SK-N-SH treated with all-trans-retinoic acid at 6 μM for 48 hours (cell line): ENCODE measurements at regions not wholly inside any gene's neighbourhood (a gene's known extent, or its start where the extent isn't known, plus 50 kb on each side); places are given as distances from the start of the nearest gene placed in this dataset.

Experiments
- ATAC-seq: fragments of 200-7000 bp; cut with Tn5 transposase; 3 replicates; pipeline ENCODE4 v1.9.1; 2020; ENCODE audit warnings: mild to moderate bottlenecking, moderate library complexity
- ARNTL ChIP-seq: fragments of 450-650 bp; formaldehyde crosslinking; IDR thresholded peaks from 2 replicates; pipeline ENCODE4 v1.5.0; 2020; ENCODE audit warnings: low read depth, mild to moderate bottlenecking, moderate library complexity, borderline replicate concordance
- BACH2 ChIP-seq: fragments of 250-450 bp; sonication (Bioruptor Pico); IDR thresholded peaks from 2 replicates; pipeline ENCODE4 v1.9.0; 2021; ENCODE audit warnings: mild to moderate bottlenecking, borderline replicate concordance
- CREB5 ChIP-seq: fragments of 250-450 bp; sonication (Bioruptor Pico); IDR thresholded peaks from 2 replicates; pipeline ENCODE4 v1.5.1; 2020; ENCODE audit warnings: low read depth, mild to moderate bottlenecking, moderate library complexity
- CSRNP3 ChIP-seq: fragments of 250-450 bp; sonication (Bioruptor Pico); IDR thresholded peaks from 2 replicates; pipeline ENCODE4 v1.5.1; 2021; ENCODE audit warnings: mild to moderate bottlenecking, moderate library complexity
- GLIS3 ChIP-seq: fragments of 250-450 bp; sonication (Bioruptor Pico); IDR thresholded peaks from 2 replicates; pipeline ENCODE4 v1.5.0; 2020; ENCODE audit warnings: mild to moderate bottlenecking, moderate library complexity
- POU6F1 ChIP-seq: fragments of 250-450 bp; sonication (Bioruptor Pico); IDR thresholded peaks from 2 replicates; pipeline ENCODE4 v1.8.0; 2021; ENCODE audit warnings: low read depth, mild to moderate bottlenecking, moderate library complexity, borderline replicate concordance
- PPARA ChIP-seq: fragments of 250-450 bp; sonication (Bioruptor Pico); IDR thresholded peaks from 2 replicates; pipeline ENCODE4 v1.5.0; 2020; ENCODE audit warnings: mild to moderate bottlenecking, borderline replicate concordance
- SNAI2 ChIP-seq: fragments of 250-450 bp; sonication (Bioruptor Pico); IDR thresholded peaks from 2 replicates; pipeline ENCODE4 v1.5.0; 2020; ENCODE audit warnings: mild to moderate bottlenecking, moderate library complexity
- TCF4 ChIP-seq: fragments of 250-450 bp; sonication (Bioruptor Pico); IDR thresholded peaks from 2 replicates; pipeline ENCODE4 v1.8.0; 2021; ENCODE audit warnings: mild to moderate bottlenecking, moderate library complexity, borderline replicate concordance
- TSHZ2 ChIP-seq: fragments of 250-450 bp; sonication (Bioruptor Pico); IDR thresholded peaks from 2 replicates; pipeline ENCODE4 v1.5.0; 2020; ENCODE audit warnings: mild to moderate bottlenecking, moderate library complexity
- ZC3H10 ChIP-seq: fragments of 250-450 bp; sonication (Bioruptor Pico); IDR thresholded peaks from 2 replicates; pipeline ENCODE4 v1.5.1; 2021; ENCODE audit warnings: mild to moderate bottlenecking, moderate library complexity
- ZNF70 ChIP-seq: fragments of 450-650 bp; formaldehyde crosslinking; IDR thresholded peaks from 2 replicates; pipeline ENCODE4 v1.5.0; 2020; ENCODE audit warnings: mild to moderate bottlenecking, moderate library complexity
- ZNF8 ChIP-seq: fragments of 450-650 bp; formaldehyde crosslinking; IDR thresholded peaks from 2 replicates; pipeline ENCODE4 v1.5.0; 2020; ENCODE audit warnings: mild to moderate bottlenecking, moderate library complexity

GRCh38 chr9:17863213-17863883 is 284.5 kb downstream of the SH3GL2 start:
- no peak for ATAC-seq
- TF ChIP-seq TCF4 (CRISPR knock-in tag) = no peak
- no peak for TF ChIP-seq ZNF8 (CRISPR knock-in tag)
- no peak for TF ChIP-seq ZC3H10 (CRISPR knock-in tag)

- TF ChIP-seq CREB5 (CRISPR knock-in tag) (no peak), POU6F1 (CRISPR knock-in tag) (no peak), ZNF70 (CRISPR knock-in tag) (no peak), CSRNP3 (no peak), ARNTL (CRISPR knock-in tag) (no peak), TSHZ2 (no peak), BACH2 (no peak), PPARA (no peak), SNAI2 (CRISPR knock-in tag) (no peak), ZC3H10 (CRISPR knock-in tag) (no peak), TCF4 (CRISPR knock-in tag) (no peak), GLIS3 (CRISPR knock-in tag) (no peak)
- TF ChIP-seq, all 23 proteins: peak for 0
- ATAC-seq = no peak
These were observed 285.1 kb downstream of the SH3GL2 start for GRCh38 chr9:17863924-17864323.

GRCh38 chr9:17864951-17865350 is 286.1 kb downstream of the SH3GL2 start:
- ATAC-seq = no peak

More at GRCh38 chr9:17864951-17865350, 286.1 kb downstream of the SH3GL2 start:
- TF ChIP-seq TSHZ2 = no peak
